Stimulated activated naive CD8-positive, alpha-beta T cell treated with anti-CD3 and anti-CD28 coated beads, Interleukin-15, amount 100 ng/mL, for 72 hours (primary cell): ENCODE measurements at regions not wholly inside any gene's neighbourhood (a gene's known extent, or its start where the extent isn't known, plus 50 kb on each side); places are given as distances from the start of the nearest gene placed in this dataset.

Experiments
- ATAC-seq: fragments of 150-1000 bp; cut with Tn5 transposase; 2 replicates; pipeline ENCODE4 v1.10.0; 2021; ENCODE audit warnings: mild to moderate bottlenecking, moderate library complexity
- DNase-seq, 2 donors: peaks; one replicate each; pipeline ENCODE4 v3.0.0; 2021 to 2022
- H3K27ac Mint-ChIP-seq, 2 donors: one replicate each; pipeline ENCODE4 v1.8.0; 2022; ENCODE audit warnings: mild to moderate bottlenecking in 2 of 2, mixed read lengths in 2 of 2, moderate library complexity in 2 of 2
- H3K27me3 Mint-ChIP-seq: one replicate; pipeline ENCODE4 v1.8.0; 2022; ENCODE audit warnings: mixed read lengths
- H3K4me1 Mint-ChIP-seq: one replicate; pipeline ENCODE4 v1.8.0; 2022; ENCODE audit warnings: mild to moderate bottlenecking, mixed read lengths
- H3K4me3 Mint-ChIP-seq, 2 donors: one replicate each; pipeline ENCODE4 v1.8.0; 2022; ENCODE audit warnings: mild to moderate bottlenecking in 2 of 2, mixed read lengths in 2 of 2, moderate library complexity in 1 of 2
- H3K9me3 Mint-ChIP-seq, 2 donors: one replicate each; pipeline ENCODE4 v1.8.0; 2022; ENCODE audit warnings: mixed read lengths in 2 of 2

- H3K4me1 Mint-ChIP-seq = no peaks in the 10 kb centered on the region
- H3K27ac Mint-ChIP-seq = no peak overlapping the region
- H3K4me3 Mint-ChIP-seq = no peak overlapping the region
- no peaks in the 10 kb centered on the region for H3K9me3 Mint-ChIP-seq
- ATAC-seq (no peak), DNase-seq (no peak)
- no peaks in the 10 kb centered on the region for H3K27me3 Mint-ChIP-seq
Measured at GRCh38 chr3:99467420-99467819, 171.0 kb upstream of the COL8A1 start.

GRCh38 chr3:99466331-99466730 lies 172.1 kb upstream of the COL8A1 start:
- Mint-ChIP-seq H3K27ac (no peak overlapping the region), H3K4me3 (no peak overlapping the region), H3K27me3 (no peaks in the 10 kb centered on the region), H3K4me1 (no peaks in the 10 kb centered on the region), H3K9me3 (no peaks in the 10 kb centered on the region)
- no peak for ATAC-seq
- DNase-seq = no peak

GRCh38 chr3:99458013-99458412 lies 180.4 kb upstream of the COL8A1 start:
- DNase-seq = no peak
- Mint-ChIP-seq H3K4me1 (no peaks in the 10 kb centered on the region), H3K9me3 (peaks cover 2 to 5% of the 10 kb centered on the region in 2 donors), H3K4me3 (no peak overlapping the region), H3K27ac (no peak overlapping the region), H3K27me3 (no peaks in the 10 kb centered on the region)
- ATAC-seq = no peak

GRCh38 chr3:99442599-99442998 lies 195.8 kb upstream of the COL8A1 start:
- Mint-ChIP-seq H3K27me3 (no peaks in the 10 kb centered on the region), H3K4me3 (no peak overlapping the region), H3K9me3 (peaks cover 11 to 12% of the 10 kb centered on the region in 2 donors), H3K4me1 (no peaks in the 10 kb centered on the region), H3K27ac (no peak overlapping the region)
- DNase-seq = no peak
- no peak for ATAC-seq

- DNase-seq (no peak), ATAC-seq (no peak)
- H3K4me3 Mint-ChIP-seq = no peak overlapping the region
- H3K4me1 Mint-ChIP-seq = no peaks in the 10 kb centered on the region
- H3K27me3 Mint-ChIP-seq = no peaks in the 10 kb centered on the region
- peaks cover 16 to 18% of the 10 kb centered on the region in 2 donors for H3K9me3 Mint-ChIP-seq
- H3K27ac Mint-ChIP-seq = no peak overlapping the region
Measured at GRCh38 chr3:99439892-99440291, 198.5 kb upstream of the COL8A1 start.

GRCh38 chr3:99434190-99434589 lies 204.2 kb upstream of the COL8A1 start:
- H3K27ac Mint-ChIP-seq = no peak overlapping the region
- DNase-seq (no peak), ATAC-seq (no peak)
- H3K4me1 Mint-ChIP-seq = no peaks in the 10 kb centered on the region
- peaks cover 10 to 12% of the 10 kb centered on the region in 2 donors for H3K9me3 Mint-ChIP-seq
- no peak overlapping the region for H3K4me3 Mint-ChIP-seq
- H3K27me3 Mint-ChIP-seq = no peaks in the 10 kb centered on the region

GRCh38 chr3:99430348-99431134 lies 207.9 kb upstream of the COL8A1 start:
- ATAC-seq (no peak), DNase-seq (no peak)
- Mint-ChIP-seq H3K27me3 (no peaks in the 10 kb centered on the region), H3K4me3 (no peak overlapping the region), H3K4me1 (no peaks in the 10 kb centered on the region), H3K9me3 (peaks cover 4% of the 10 kb centered on the region in 2 donors), H3K27ac (no peak overlapping the region)

GRCh38 chr3:99429502-99429901 lies 208.9 kb upstream of the COL8A1 start:
- no peak for ATAC-seq
- Mint-ChIP-seq H3K4me3 (no peak overlapping the region), H3K27ac (no peak overlapping the region), H3K9me3 (no peaks in the 10 kb centered on the region), H3K4me1 (no peaks in the 10 kb centered on the region), H3K27me3 (no peaks in the 10 kb centered on the region)
- DNase-seq = no peak

- DNase-seq = no peak
- Mint-ChIP-seq H3K4me3 (no peak overlapping the region), H3K27ac (no peak overlapping the region), H3K27me3 (no peaks in the 10 kb centered on the region), H3K9me3 (no peaks in the 10 kb centered on the region), H3K4me1 (no peaks in the 10 kb centered on the region)
- no peak for ATAC-seq
Measured at GRCh38 chr3:99425930-99426329, 212.5 kb upstream of the COL8A1 start.

- ATAC-seq (no peak), DNase-seq (no peak)
- Mint-ChIP-seq H3K9me3 (no peaks in the 10 kb centered on the region), H3K27me3 (no peaks in the 10 kb centered on the region), H3K4me1 (no peaks in the 10 kb centered on the region), H3K27ac (no peak overlapping the region), H3K4me3 (no peak overlapping the region)
Measured at GRCh38 chr3:99419116-99419515, 219.3 kb upstream of the COL8A1 start.

- H3K27ac Mint-ChIP-seq = no peak overlapping the region
- ATAC-seq (no peak), DNase-seq (no peak)
- no peaks in the 10 kb centered on the region for H3K27me3 Mint-ChIP-seq
- no peaks in the 10 kb centered on the region for H3K9me3 Mint-ChIP-seq
- no peaks in the 10 kb centered on the region for H3K4me1 Mint-ChIP-seq
- no peak overlapping the region for H3K4me3 Mint-ChIP-seq
Measured at GRCh38 chr3:99418709-99419108, 219.7 kb upstream of the COL8A1 start.

GRCh38 chr3:99418209-99418635 lies 220.2 kb upstream of the COL8A1 start:
- Mint-ChIP-seq H3K9me3 (no peaks in the 10 kb centered on the region), H3K4me3 (no peak overlapping the region), H3K27me3 (no peaks in the 10 kb centered on the region), H3K27ac (no peak overlapping the region), H3K4me1 (no peaks in the 10 kb centered on the region)
- ATAC-seq (no peak), DNase-seq (no peak)

GRCh38 chr3:99413504-99413903 lies 224.9 kb upstream of the COL8A1 start:
- Mint-ChIP-seq H3K27ac (no peak overlapping the region), H3K27me3 (no peaks in the 10 kb centered on the region), H3K4me1 (no peaks in the 10 kb centered on the region), H3K4me3 (no peak overlapping the region), H3K9me3 (no peaks in the 10 kb centered on the region)
- DNase-seq = no peak
- ATAC-seq = no peak

GRCh38 chr3:99410789-99411311 lies 227.5 kb upstream of the COL8A1 start:
- peaks cover 0 to 4% of the 10 kb centered on the region in 2 donors for H3K9me3 Mint-ChIP-seq
- no peak for DNase-seq
- no peaks in the 10 kb centered on the region for H3K4me1 Mint-ChIP-seq
- no peak overlapping the region for H3K4me3 Mint-ChIP-seq
- no peak overlapping the region for H3K27ac Mint-ChIP-seq
- no peaks in the 10 kb centered on the region for H3K27me3 Mint-ChIP-seq
- no peak for ATAC-seq

- H3K27ac Mint-ChIP-seq = no peak overlapping the region
- H3K4me1 Mint-ChIP-seq = no peaks in the 10 kb centered on the region
- no peaks in the 10 kb centered on the region for H3K27me3 Mint-ChIP-seq
- no peak overlapping the region for H3K4me3 Mint-ChIP-seq
- DNase-seq = no peak
- no peak for ATAC-seq
- peaks cover 0 to 5% of the 10 kb centered on the region in 2 donors for H3K9me3 Mint-ChIP-seq
Measured at GRCh38 chr3:99409961-99410360, 228.4 kb upstream of the COL8A1 start.

GRCh38 chr3:99407257-99407656 lies 231.1 kb upstream of the COL8A1 start:
- no peak overlapping the region for H3K4me3 Mint-ChIP-seq
- no peaks in the 10 kb centered on the region for H3K4me1 Mint-ChIP-seq
- ATAC-seq = no peak
- no peak overlapping the region for H3K27ac Mint-ChIP-seq
- no peaks in the 10 kb centered on the region for H3K27me3 Mint-ChIP-seq
- peaks cover 0 to 5% of the 10 kb centered on the region in 2 donors for H3K9me3 Mint-ChIP-seq
- DNase-seq = no peak

GRCh38 chr3:99402755-99403154 lies 235.6 kb upstream of the COL8A1 start:
- Mint-ChIP-seq H3K4me1 (no peaks in the 10 kb centered on the region), H3K27ac (peak overlapping the region in 1 of 2 donors; percentile 37), H3K27me3 (no peaks in the 10 kb centered on the region), H3K9me3 (peaks cover 13 to 24% of the 10 kb centered on the region in 2 donors), H3K4me3 (no peak overlapping the region)
- DNase-seq (no peak), ATAC-seq (no peak)
